ENCODE measurements at regions not wholly inside any gene's neighbourhood (a gene's known extent, or its start where the extent isn't known, plus 50 kb on each side); places are given as distances from the start of the nearest gene placed in this dataset.
"Not testable (repeated sequence)": the region's sequence is repeated elsewhere in the genome, so short reads cannot be mapped to it uniquely, and the experiment has no call there.

DNA sequence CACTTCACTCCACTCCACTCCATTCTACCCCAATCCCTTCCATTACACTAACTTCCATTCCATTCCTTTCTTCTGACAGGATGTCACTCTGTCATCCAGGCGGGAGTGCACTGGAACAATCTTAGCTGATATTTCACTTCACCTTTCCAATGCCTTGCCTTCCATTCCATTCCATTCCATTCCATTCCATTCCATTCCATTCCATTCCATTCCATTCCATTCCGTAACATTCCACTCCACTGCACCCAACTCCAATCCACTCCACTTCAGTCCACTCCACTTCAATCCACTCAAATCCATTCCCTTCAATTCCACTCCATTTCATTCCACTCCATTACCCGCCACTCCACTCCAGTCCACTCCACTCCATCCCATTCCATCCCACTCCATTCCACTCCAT is 1099.4 kb downstream of the TSPY10 start:
- H3K36me3 Mint-ChIP-seq, result no peaks in the 10 kb centered on the region
- peaks cover 8% of the 10 kb centered on the region for H3K9me3 Mint-ChIP-seq
- ATAC-seq (no peak), DNase-seq (ENCODE audit: low spot score in 2 of 2) (no peak)
- H3K4me3 Mint-ChIP-seq, result no peak overlapping the region
- no peak overlapping the region for H3K27ac Mint-ChIP-seq
- H3K4me1 Mint-ChIP-seq, result no peaks in the 10 kb centered on the region

DNA sequence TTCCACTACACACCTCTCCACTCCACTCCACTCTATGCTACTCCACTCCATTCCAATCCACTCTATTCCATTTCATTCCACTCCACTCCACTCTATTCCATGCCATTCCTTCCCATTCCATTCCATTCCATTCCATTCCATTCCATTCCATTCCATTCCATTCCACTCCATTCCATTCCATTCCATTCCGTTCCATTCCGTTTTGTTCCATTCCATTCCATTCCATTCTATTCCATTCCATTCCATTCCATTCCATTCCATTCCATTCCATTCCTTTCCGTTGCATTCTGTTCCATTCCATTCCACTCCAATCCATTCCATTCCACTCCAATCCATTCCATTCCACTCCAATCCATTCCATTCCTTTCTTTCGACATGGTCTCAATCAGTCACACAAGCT is 1121.1 kb downstream of the TSPY10 start:
- H3K9me3 Mint-ChIP-seq, result peaks cover 38% of the 10 kb centered on the region
- not testable (repeated sequence) for DNase-seq (ENCODE audit: low spot score in 2 of 2); H3K4me1 Mint-ChIP-seq; H3K27ac Mint-ChIP-seq; ATAC-seq; H3K36me3 Mint-ChIP-seq; H3K4me3 Mint-ChIP-seq

DNA sequence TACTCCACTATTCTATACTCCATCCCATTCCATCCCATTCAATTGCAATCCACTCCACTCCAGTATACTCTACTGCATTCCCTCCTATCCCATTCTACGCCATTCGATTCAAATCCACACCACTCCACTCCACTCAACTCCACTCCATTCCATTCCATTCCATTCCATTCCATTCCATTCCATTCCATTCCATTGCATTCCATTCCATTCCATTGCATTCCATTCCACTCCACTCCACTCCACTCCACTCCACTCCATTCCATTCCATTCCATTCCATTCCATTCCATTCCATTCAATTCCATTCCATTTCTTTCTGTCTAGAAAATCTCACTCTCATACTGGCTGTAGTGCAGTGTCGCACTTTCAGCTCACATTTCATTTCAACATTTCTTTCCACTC is 1129.4 kb downstream of the TSPY10 start:
- peaks cover 61% of the 10 kb centered on the region for H3K9me3 Mint-ChIP-seq

DNA sequence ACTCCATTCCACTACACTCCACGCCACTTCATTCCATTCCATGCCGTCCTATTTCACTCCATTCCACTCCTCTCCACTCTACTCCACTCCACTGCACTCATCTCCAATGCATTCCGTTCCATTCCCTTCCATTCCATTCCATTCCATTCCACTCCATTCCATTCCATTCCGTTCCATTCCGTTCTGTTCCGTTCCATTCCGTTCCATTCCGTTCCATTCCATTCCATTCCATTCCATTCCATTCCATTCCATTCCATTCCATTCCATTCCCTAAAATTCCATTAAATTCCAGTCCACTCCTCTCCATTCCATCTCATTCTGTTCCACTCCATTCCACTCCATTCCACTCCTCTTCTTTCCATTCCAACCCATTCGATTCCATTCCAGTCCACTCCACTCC is 1139.1 kb downstream of the TSPY10 start:
- Mint-ChIP-seq H3K36me3 (no peaks in the 10 kb centered on the region), H3K9me3 (peaks cover 53% of the 10 kb centered on the region), H3K4me3 (no peak overlapping the region)

More for the DNA sequence above, 1129.4 kb downstream of the TSPY10 start:
- ATAC-seq; DNase-seq (ENCODE audit: low spot score in 2 of 2); H3K27ac Mint-ChIP-seq; H3K4me1 Mint-ChIP-seq; H3K4me3 Mint-ChIP-seq; H3K36me3 Mint-ChIP-seq: not testable (repeated sequence)

DNA sequence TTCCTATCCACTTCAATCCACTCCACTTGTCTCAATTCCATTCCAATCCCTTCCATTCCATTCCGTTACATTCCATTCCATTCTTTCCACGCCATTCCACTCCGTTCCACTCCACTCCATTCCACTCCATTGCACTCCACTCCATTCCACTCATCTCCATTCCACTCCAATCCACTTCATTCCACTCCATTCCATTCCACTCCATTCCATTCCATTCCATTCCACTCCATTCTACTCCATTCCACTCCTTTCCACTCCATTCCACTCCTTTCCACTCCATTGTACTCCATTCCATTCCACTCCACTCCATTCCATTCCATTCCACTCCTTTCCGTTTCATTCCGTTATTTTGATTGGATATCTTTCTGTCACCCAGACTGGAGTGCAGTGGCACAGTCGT is 1158.7 kb downstream of the TSPY10 start:
- Mint-ChIP-seq H3K9me3 (peaks cover 73% of the 10 kb centered on the region), H3K36me3 (no peaks in the 10 kb centered on the region), H3K4me1 (no peaks in the 10 kb centered on the region), H3K27ac (no peak overlapping the region), H3K4me3 (no peak overlapping the region)
- no peak for DNase-seq (ENCODE audit: low spot score in 2 of 2)
- ATAC-seq, result no peak

More for the DNA sequence above, 1139.1 kb downstream of the TSPY10 start:
- peaks cover 1% of the 10 kb centered on the region for H3K4me1 Mint-ChIP-seq
- no peak overlapping the region for H3K27ac Mint-ChIP-seq
- DNase-seq (ENCODE audit: low spot score in 2 of 2) (no peak), ATAC-seq (peak; percentile 48)

Data from stimulated activated effector memory CD8-positive, alpha-beta T cell treated with anti-CD3 and anti-CD28 coated beads, Interleukin-12 subunit alpha, Interleukin-12 subunit beta, amount 100 ng/mL, for 72 hours (primary cell).